ENCODE measurements at regions not wholly inside any gene's neighbourhood (a gene's known extent, or its start where the extent isn't known, plus 50 kb on each side); places are given as distances from the start of the nearest gene placed in this dataset.

DNA sequence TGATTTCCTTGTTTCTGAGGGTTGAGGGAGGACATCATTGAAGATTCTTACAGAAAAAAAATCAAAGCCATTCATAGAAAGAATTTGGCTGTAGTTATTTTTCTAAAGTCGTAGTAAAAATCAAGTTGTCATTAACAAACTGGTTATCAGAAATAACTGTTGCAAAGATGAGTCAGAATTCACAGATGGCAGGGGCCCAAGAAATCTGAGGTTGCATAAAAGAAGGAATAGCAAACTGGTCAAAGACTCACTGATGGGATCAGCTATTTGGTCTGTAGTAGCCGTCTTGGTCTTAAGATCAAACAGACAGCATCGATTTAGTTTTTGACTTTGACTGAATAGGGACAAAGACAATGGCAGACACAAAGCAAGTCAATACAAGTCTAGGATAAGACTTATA lies 334.3 kb downstream of the FIGN start:
- DNase-seq: no peak
- no peak overlapping the region for H3K4me3 ChIP-seq (ENCODE audit: low read length in 2 of 2)
- peaks cover 0 to 1% of the 10 kb centered on the region in 2 donors for H3K4me1 ChIP-seq (ENCODE audit: control insufficient read depth in 1 of 2, insufficient read depth in 2 of 2, low read length in 2 of 2)
- H3K27ac ChIP-seq (ENCODE audit: low read depth in 1 of 2, low read length in 2 of 2): no peak overlapping the region
- intact Hi-C loops (cut with DNase I): no loop called here
- 69 to 70% methylated on average over 3 of the region's 3 CpGs for WGBS, 2 donors
- H3K9me3 ChIP-seq (ENCODE audit: control insufficient read depth, low read length): no peaks in the 10 kb centered on the region
- no peak for ATAC-seq (ENCODE audit: low FRiP score)
- H3K27me3 ChIP-seq (ENCODE audit: control insufficient read depth in 1 of 2, insufficient read depth in 2 of 2, low read length in 1 of 2): no peaks in the 10 kb centered on the region
- no peaks in the 10 kb centered on the region for H3K36me3 ChIP-seq (ENCODE audit: control insufficient read depth in 1 of 2, insufficient read depth in 2 of 2, low read length in 1 of 2)

DNA sequence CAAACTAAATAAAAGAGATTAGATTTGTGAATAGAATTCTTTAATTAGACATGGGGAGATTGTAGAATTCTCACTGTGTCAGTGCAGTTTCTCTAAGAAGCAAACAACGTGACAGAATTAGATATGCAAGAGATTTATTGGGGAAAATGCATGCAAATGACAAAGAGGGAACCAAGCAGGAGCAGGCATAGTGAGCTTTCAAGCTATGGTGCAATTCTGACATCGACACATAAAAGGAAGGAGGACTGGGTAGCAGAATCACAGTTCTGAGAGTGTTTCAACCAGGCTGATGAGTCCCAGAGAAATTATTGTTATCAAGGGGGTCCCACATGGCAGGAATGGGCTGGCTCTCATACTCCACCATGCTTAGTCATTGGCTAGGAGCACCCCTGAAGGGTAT lies 338.4 kb downstream of the FIGN start:
- DNase-seq: no peak

DNA sequence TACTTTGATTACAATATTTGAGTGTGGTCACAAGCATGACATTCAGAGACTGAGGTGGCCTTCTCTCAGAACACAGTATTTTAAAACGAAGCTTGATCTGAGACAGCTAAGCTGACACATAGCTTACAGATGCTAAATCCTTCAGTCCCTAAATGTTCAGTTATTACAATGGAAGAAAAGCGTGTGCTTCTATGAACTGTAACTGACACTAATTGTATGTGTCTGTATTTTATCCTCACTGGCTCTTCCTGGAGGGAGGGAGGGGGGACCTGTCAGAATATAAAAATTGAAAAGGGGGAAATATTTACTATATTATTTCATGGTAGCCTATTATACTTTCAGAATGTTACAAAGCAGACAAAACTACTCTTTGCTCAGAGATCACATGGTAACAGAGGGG lies 340.2 kb downstream of the FIGN start:
- WGBS, 2 donors: 80 to 85% methylated on average over 2 of the region's 2 CpGs
- Histone ChIP-seq H3K9me3 (ENCODE audit: control insufficient read depth, low read length) (no peaks in the 10 kb centered on the region), H3K4me3 (ENCODE audit: low read length in 2 of 2) (no peak overlapping the region), H3K36me3 (ENCODE audit: control insufficient read depth in 1 of 2, insufficient read depth in 2 of 2, low read length in 1 of 2) (no peaks in the 10 kb centered on the region), H3K4me1 (ENCODE audit: control insufficient read depth in 1 of 2, insufficient read depth in 2 of 2, low read length in 2 of 2) (peaks cover 0 to 1% of the 10 kb centered on the region in 2 donors), H3K27ac (ENCODE audit: low read depth in 1 of 2, low read length in 2 of 2) (no peak overlapping the region), H3K27me3 (ENCODE audit: control insufficient read depth in 1 of 2, insufficient read depth in 2 of 2, low read length in 1 of 2) (no peaks in the 10 kb centered on the region)
- ATAC-seq (ENCODE audit: low FRiP score) (no peak), DNase-seq (no peak)
- intact Hi-C loops (cut with DNase I): no loop called here

More for the DNA sequence above, 338.4 kb downstream of the FIGN start:
- Histone ChIP-seq H3K9me3 (ENCODE audit: control insufficient read depth, low read length) (no peaks in the 10 kb centered on the region), H3K27ac (ENCODE audit: low read depth in 1 of 2, low read length in 2 of 2) (no peak overlapping the region), H3K27me3 (ENCODE audit: control insufficient read depth in 1 of 2, insufficient read depth in 2 of 2, low read length in 1 of 2) (no peaks in the 10 kb centered on the region), H3K4me3 (ENCODE audit: low read length in 2 of 2) (no peak overlapping the region), H3K36me3 (ENCODE audit: control insufficient read depth in 1 of 2, insufficient read depth in 2 of 2, low read length in 1 of 2) (no peaks in the 10 kb centered on the region), H3K4me1 (ENCODE audit: control insufficient read depth in 1 of 2, insufficient read depth in 2 of 2, low read length in 2 of 2) (peaks cover 0 to 1% of the 10 kb centered on the region in 2 donors)
- no peak for ATAC-seq (ENCODE audit: low FRiP score)
- 74 to 85% methylated on average over 2 of the region's 2 CpGs for WGBS, 2 donors
- intact Hi-C loops (cut with DNase I): no loop called here

DNA sequence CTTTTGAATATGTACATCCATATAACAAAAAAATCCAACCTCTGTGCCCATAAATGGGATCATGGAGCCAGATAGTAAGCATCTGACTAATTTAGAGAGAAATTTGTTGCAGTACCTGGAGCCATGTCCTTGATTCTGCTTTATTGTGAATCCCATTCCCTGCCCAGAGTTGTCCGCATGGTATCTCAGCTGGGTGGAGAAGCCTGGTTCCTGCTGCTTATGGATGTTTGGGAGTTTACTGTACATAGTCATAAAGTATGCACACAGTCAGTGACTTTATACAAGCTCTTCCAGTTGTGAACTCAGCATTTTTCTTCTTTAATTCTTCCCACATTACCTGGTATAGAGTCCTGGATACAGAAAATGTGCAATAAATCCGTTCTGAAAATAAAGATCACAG lies 346.0 kb downstream of the FIGN start:
- H3K27ac ChIP-seq (ENCODE audit: low read depth in 1 of 2, low read length in 2 of 2): no peak overlapping the region
- DNase-seq (no peak), ATAC-seq (ENCODE audit: low FRiP score) (no peak)
- H3K4me1 ChIP-seq (ENCODE audit: control insufficient read depth in 1 of 2, insufficient read depth in 2 of 2, low read length in 2 of 2): no peaks in the 10 kb centered on the region
- H3K4me3 ChIP-seq (ENCODE audit: low read length in 2 of 2): no peak overlapping the region
- no peaks in the 10 kb centered on the region for H3K36me3 ChIP-seq (ENCODE audit: control insufficient read depth in 1 of 2, insufficient read depth in 2 of 2, low read length in 1 of 2)
- 94 to 98% methylated on average over 2 of the region's 2 CpGs for WGBS, 2 donors
- H3K27me3 ChIP-seq (ENCODE audit: control insufficient read depth in 1 of 2, insufficient read depth in 2 of 2, low read length in 1 of 2): no peaks in the 10 kb centered on the region
- no peaks in the 10 kb centered on the region for H3K9me3 ChIP-seq (ENCODE audit: control insufficient read depth, low read length)
- intact Hi-C loops (cut with DNase I): no loop called here

DNA sequence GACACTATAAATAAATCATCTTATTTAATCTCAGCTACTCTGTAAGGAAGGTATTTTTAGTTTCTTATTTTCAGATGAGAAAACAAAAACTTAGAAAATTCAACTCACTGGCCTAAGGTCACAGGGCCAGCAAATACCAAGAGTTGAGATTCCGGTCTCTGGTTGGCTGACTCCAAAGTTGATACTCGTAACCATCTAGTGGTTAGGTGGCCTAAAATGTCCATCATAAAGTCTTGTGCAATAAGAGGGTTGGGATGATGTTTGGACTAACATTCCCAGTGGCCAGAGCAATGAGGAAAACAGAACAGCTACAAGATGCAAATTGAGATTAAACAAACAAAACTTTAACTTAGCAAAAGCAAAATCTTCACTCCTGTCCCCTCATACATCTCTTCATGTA lies 360.3 kb downstream of the FIGN start:
- Histone ChIP-seq H3K4me3 (ENCODE audit: low read length in 2 of 2) (no peak overlapping the region), H3K9me3 (ENCODE audit: control insufficient read depth, low read length) (no peaks in the 10 kb centered on the region), H3K27me3 (ENCODE audit: control insufficient read depth in 1 of 2, insufficient read depth in 2 of 2, low read length in 1 of 2) (no peaks in the 10 kb centered on the region), H3K4me1 (ENCODE audit: control insufficient read depth in 1 of 2, insufficient read depth in 2 of 2, low read length in 2 of 2) (no peaks in the 10 kb centered on the region), H3K27ac (ENCODE audit: low read depth in 1 of 2, low read length in 2 of 2) (no peak overlapping the region), H3K36me3 (ENCODE audit: control insufficient read depth in 1 of 2, insufficient read depth in 2 of 2, low read length in 1 of 2) (no peaks in the 10 kb centered on the region)
- DNase-seq (no peak), ATAC-seq (ENCODE audit: low FRiP score) (no peak)
- WGBS, 2 donors: 46 to 64% methylated on average over 2 of the region's 2 CpGs
- intact Hi-C loops (cut with DNase I): no loop called here

DNA sequence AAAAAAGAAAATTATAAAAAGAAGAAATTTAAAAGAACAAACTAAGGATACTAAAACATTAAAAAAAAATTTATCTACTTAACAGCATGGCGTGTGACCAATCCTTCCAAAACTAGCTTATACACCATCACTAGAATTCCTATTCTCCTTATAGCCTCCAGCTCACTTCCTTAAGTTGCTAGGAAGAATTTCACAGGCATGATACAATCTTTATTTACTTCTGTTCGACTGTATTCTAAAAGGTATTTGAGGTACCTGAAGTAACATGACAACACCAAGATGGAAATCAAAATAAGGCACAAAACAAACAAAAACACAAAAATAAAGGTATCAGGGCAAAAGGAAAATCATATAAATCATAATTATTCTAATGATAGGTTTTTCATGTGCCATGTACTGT lies 360.7 kb downstream of the FIGN start:
- 78 to 82% methylated on average over 2 of the region's 2 CpGs for WGBS, 2 donors
- DNase-seq (no peak), ATAC-seq (ENCODE audit: low FRiP score) (no peak)
- Histone ChIP-seq H3K27me3 (ENCODE audit: control insufficient read depth in 1 of 2, insufficient read depth in 2 of 2, low read length in 1 of 2) (no peaks in the 10 kb centered on the region), H3K4me3 (ENCODE audit: low read length in 2 of 2) (no peak overlapping the region), H3K27ac (ENCODE audit: low read depth in 1 of 2, low read length in 2 of 2) (no peak overlapping the region), H3K9me3 (ENCODE audit: control insufficient read depth, low read length) (no peaks in the 10 kb centered on the region), H3K4me1 (ENCODE audit: control insufficient read depth in 1 of 2, insufficient read depth in 2 of 2, low read length in 2 of 2) (no peaks in the 10 kb centered on the region), H3K36me3 (ENCODE audit: control insufficient read depth in 1 of 2, insufficient read depth in 2 of 2, low read length in 1 of 2) (no peaks in the 10 kb centered on the region)
- intact Hi-C loops (cut with DNase I): no loop called here

DNA sequence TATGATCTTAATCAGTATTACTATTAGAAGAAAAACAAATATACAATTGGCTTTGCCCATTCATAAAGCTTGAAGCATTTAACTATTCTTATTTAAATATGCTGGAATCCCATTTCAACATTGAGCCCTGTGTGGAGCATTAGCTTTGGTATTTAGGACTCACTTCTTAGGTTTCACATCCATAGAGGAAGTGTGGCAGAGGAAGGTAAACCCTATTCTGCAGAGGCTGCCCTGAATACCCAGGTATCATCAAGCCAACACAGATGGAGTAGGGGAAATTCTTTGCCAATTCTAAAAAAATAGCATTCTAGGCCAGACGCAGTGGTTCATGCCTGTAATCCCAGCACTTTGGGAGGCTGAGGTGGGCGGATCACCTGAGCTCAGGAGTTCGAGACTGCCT lies 361.5 kb downstream of the FIGN start:
- H3K4me3 ChIP-seq (ENCODE audit: low read length in 2 of 2): no peak overlapping the region
- H3K4me1 ChIP-seq (ENCODE audit: control insufficient read depth in 1 of 2, insufficient read depth in 2 of 2, low read length in 2 of 2): no peaks in the 10 kb centered on the region
- H3K27ac ChIP-seq (ENCODE audit: low read depth in 1 of 2, low read length in 2 of 2): no peak overlapping the region
- DNase-seq (no peak), ATAC-seq (ENCODE audit: low FRiP score) (no peak)
- H3K27me3 ChIP-seq (ENCODE audit: control insufficient read depth in 1 of 2, insufficient read depth in 2 of 2, low read length in 1 of 2): no peaks in the 10 kb centered on the region
- H3K36me3 ChIP-seq (ENCODE audit: control insufficient read depth in 1 of 2, insufficient read depth in 2 of 2, low read length in 1 of 2): no peaks in the 10 kb centered on the region
- no peaks in the 10 kb centered on the region for H3K9me3 ChIP-seq (ENCODE audit: control insufficient read depth, low read length)
- 98% methylated on average over 3 of the region's 3 CpGs for WGBS, 2 donors
- intact Hi-C loops (cut with DNase I): no loop called here

DNA sequence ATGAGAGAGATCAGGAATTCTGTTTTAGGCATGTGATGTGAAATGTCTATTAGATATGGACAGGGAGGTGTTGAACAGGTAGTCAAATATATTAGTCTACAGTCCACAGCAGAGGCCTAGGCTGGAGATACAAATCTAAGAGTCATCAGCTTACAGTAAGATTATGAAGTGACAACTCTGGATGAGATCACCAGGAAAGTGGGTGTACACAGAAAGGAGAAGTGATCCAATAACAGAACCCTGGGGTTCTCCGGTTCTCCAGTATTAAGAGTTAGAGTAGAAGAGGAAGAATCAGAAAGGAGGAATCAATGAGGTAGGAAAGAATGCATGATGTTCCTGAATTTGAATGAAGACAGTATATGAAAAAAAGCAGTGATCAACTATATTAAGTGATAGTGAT lies 362.3 kb downstream of the FIGN start:
- Histone ChIP-seq H3K4me1 (ENCODE audit: control insufficient read depth in 1 of 2, insufficient read depth in 2 of 2, low read length in 2 of 2) (no peaks in the 10 kb centered on the region), H3K9me3 (ENCODE audit: control insufficient read depth, low read length) (no peaks in the 10 kb centered on the region), H3K36me3 (ENCODE audit: control insufficient read depth in 1 of 2, insufficient read depth in 2 of 2, low read length in 1 of 2) (no peaks in the 10 kb centered on the region), H3K27me3 (ENCODE audit: control insufficient read depth in 1 of 2, insufficient read depth in 2 of 2, low read length in 1 of 2) (no peaks in the 10 kb centered on the region), H3K4me3 (ENCODE audit: low read length in 2 of 2) (no peak overlapping the region), H3K27ac (ENCODE audit: low read depth in 1 of 2, low read length in 2 of 2) (no peak overlapping the region)
- WGBS, 2 donors: 97 to 100% methylated on average over 1 of the region's 1 CpG
- DNase-seq: no peak
- ATAC-seq (ENCODE audit: low FRiP score): no peak
- intact Hi-C loops (cut with DNase I): no loop called here

DNA sequence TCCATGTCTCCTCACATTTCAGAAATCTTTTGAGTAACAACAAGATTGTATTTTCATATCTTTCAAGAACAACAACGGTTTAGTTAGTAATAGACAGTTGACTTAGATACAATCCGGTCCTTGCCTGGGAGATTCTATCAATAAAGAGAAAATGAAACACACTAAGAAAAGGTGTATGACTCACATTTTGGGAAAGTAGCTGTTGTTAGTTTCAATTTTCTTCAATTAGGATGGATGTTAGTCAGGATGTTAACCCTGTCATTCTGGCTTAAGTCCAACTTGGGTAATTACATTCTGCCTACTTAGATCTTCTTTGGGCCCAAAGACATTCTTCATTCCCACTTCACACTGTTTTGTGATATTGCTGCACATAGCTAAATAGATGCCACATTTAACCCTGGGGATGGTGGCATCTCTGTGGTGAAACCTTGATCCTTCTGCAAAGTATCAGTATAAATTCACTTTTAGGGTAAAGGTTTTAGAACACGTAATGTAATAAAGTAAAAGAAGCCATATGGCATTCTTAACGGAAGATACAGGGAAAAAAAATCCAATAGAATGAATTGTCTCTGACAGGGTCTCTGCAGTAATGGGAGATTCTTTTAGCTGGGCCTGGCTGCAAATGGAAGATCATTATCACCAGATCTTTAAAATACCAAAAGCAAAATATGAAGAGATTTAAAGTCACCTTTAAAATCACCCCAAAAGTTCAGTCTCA lies 365.5 kb downstream of the FIGN start:
- intact Hi-C loops (cut with DNase I): no loop called here

More for the DNA sequence above, 365.5 kb downstream of the FIGN start:
- Histone ChIP-seq H3K4me3 (ENCODE audit: low read length in 2 of 2) (no peak overlapping the region), H3K36me3 (ENCODE audit: control insufficient read depth in 1 of 2, insufficient read depth in 2 of 2, low read length in 1 of 2) (no peaks in the 10 kb centered on the region), H3K9me3 (ENCODE audit: control insufficient read depth, low read length) (no peaks in the 10 kb centered on the region), H3K27ac (ENCODE audit: low read depth in 1 of 2, low read length in 2 of 2) (no peak overlapping the region), H3K4me1 (ENCODE audit: control insufficient read depth in 1 of 2, insufficient read depth in 2 of 2, low read length in 2 of 2) (no peaks in the 10 kb centered on the region), H3K27me3 (ENCODE audit: control insufficient read depth in 1 of 2, insufficient read depth in 2 of 2, low read length in 1 of 2) (no peaks in the 10 kb centered on the region)
- ATAC-seq (ENCODE audit: low FRiP score) (no peak), DNase-seq (no peak)
- 97 to 98% methylated on average over 4 of the region's 4 CpGs for WGBS, 2 donors

All from aorta (tissue), 5 donors.